Subcutaneous abdominal adipose tissue (tissue), 5 donors: ENCODE measurements at regions not wholly inside any gene's neighbourhood (a gene's known extent, or its start where the extent isn't known, plus 50 kb on each side); places are given as distances from the start of the nearest gene placed in this dataset.

ENCODE experiments used
- H3K27ac ChIP-seq: one replicate; pipeline ENCODE4 v1.7.0; 2013; ENCODE audit warnings: low read depth, mild to moderate bottlenecking, inconsistent platforms, low read length, moderate library complexity
- H3K27me3 ChIP-seq, 5 donors: one replicate each; pipeline ENCODE4 v1.7.0; 2013; ENCODE audit warnings: low read length in 5 of 5, inconsistent platforms in 1 of 5; ENCODE audit not compliant: control insufficient read depth in 5 of 5, insufficient read depth in 4 of 5
- H3K36me3 ChIP-seq, 5 donors: one replicate each; pipeline ENCODE4 v1.7.0; 2013; ENCODE audit warnings: low read length in 5 of 5; ENCODE audit not compliant: control insufficient read depth in 5 of 5, insufficient read depth in 5 of 5
- H3K4me1 ChIP-seq, 5 donors: one replicate each; pipeline ENCODE4 v1.7.0; 2013; ENCODE audit warnings: low read length in 5 of 5, mild to moderate bottlenecking in 3 of 5, moderate library complexity in 1 of 5; ENCODE audit not compliant: control insufficient read depth in 5 of 5, insufficient read depth in 5 of 5
- H3K4me3 ChIP-seq, 5 donors: one replicate each; pipeline ENCODE4 v1.7.0; 2013; ENCODE audit warnings: low read length in 5 of 5, low read depth in 1 of 5
- H3K9ac ChIP-seq, 5 donors: one replicate each; pipeline ENCODE4 v1.7.0; 2013; ENCODE audit warnings: low read length in 5 of 5, mild to moderate bottlenecking in 4 of 5, moderate library complexity in 3 of 5
- H3K9me3 ChIP-seq, 5 donors: one replicate each; pipeline ENCODE4 v1.7.0; 2013; ENCODE audit warnings: low read length in 5 of 5; ENCODE audit not compliant: control insufficient read depth in 5 of 5
- donor health status: healthy.
- donor health status: healthy.
- donor health status: healthy.
- donor health status: healthy.
- donor health status: healthy.

- H3K9ac ChIP-seq: peak overlapping the region in 2 of 5 donors; percentile 2 to 12
- H3K27me3 ChIP-seq: peaks cover 17 to 35% (median 22%) of the 10 kb centered on the region in 5 donors
- H3K9me3 ChIP-seq: no peaks in the 10 kb centered on the region
- H3K36me3 ChIP-seq: no peaks in the 10 kb centered on the region
- H3K4me1 ChIP-seq: peaks cover 0 to 16% (median 10%) of the 10 kb centered on the region in 5 donors
- H3K4me3 ChIP-seq: peak overlapping the region; percentile 53 to 68 (median 61)
- no peak overlapping the region for H3K27ac ChIP-seq
Observed at GRCh38 chrX:13937370-13938050, 92.2 kb downstream of the GEMIN8 start.

GRCh38 chrX:13936521-13937225 is 93.0 kb downstream of the GEMIN8 start:
- Histone ChIP-seq H3K4me3 (no peak overlapping the region), H3K27ac (no peak overlapping the region), H3K9ac (no peak overlapping the region)

GRCh38 chrX:13934731-13935130 is 95.0 kb downstream of the GEMIN8 start:
- Histone ChIP-seq H3K4me3 (no peak overlapping the region), H3K27ac (no peak overlapping the region), H3K4me1 (peaks cover 0 to 16% (median 10%) of the 10 kb centered on the region in 5 donors), H3K27me3 (peaks cover 13 to 28% (median 19%) of the 10 kb centered on the region in 5 donors), H3K9ac (no peak overlapping the region), H3K9me3 (no peaks in the 10 kb centered on the region), H3K36me3 (no peaks in the 10 kb centered on the region)

More at GRCh38 chrX:13936521-13937225, 93.0 kb downstream of the GEMIN8 start:
- no peaks in the 10 kb centered on the region for H3K36me3 ChIP-seq
- peaks cover 0 to 16% (median 10%) of the 10 kb centered on the region in 5 donors for H3K4me1 ChIP-seq
- no peaks in the 10 kb centered on the region for H3K9me3 ChIP-seq
- peaks cover 17 to 35% (median 22%) of the 10 kb centered on the region in 5 donors for H3K27me3 ChIP-seq

- no peak overlapping the region for H3K27ac ChIP-seq
- H3K4me3 ChIP-seq: no peak overlapping the region
- H3K27me3 ChIP-seq: peaks cover 9 to 26% (median 18%) of the 10 kb centered on the region in 5 donors
- H3K36me3 ChIP-seq: no peaks in the 10 kb centered on the region
- no peak overlapping the region for H3K9ac ChIP-seq
- H3K4me1 ChIP-seq: peaks cover 0 to 16% (median 10%) of the 10 kb centered on the region in 5 donors
- H3K9me3 ChIP-seq: no peaks in the 10 kb centered on the region
Observed at GRCh38 chrX:13933851-13934250, 95.8 kb downstream of the GEMIN8 start.

- Histone ChIP-seq H3K36me3 (no peaks in the 10 kb centered on the region), H3K27ac (no peak overlapping the region), H3K4me3 (no peak overlapping the region), H3K4me1 (peaks cover 0 to 11% (median 10%) of the 10 kb centered on the region in 5 donors), H3K27me3 (peaks cover 9 to 25% (median 18%) of the 10 kb centered on the region in 5 donors), H3K9ac (no peak overlapping the region), H3K9me3 (no peaks in the 10 kb centered on the region)
Observed at GRCh38 chrX:13933352-13933751, 96.3 kb downstream of the GEMIN8 start.

GRCh38 chrX:13932416-13932815 is 97.3 kb downstream of the GEMIN8 start:
- Histone ChIP-seq H3K4me1 (peaks cover 0 to 3% (median 1%) of the 10 kb centered on the region in 5 donors), H3K36me3 (no peaks in the 10 kb centered on the region), H3K27ac (no peak overlapping the region), H3K27me3 (peaks cover 8 to 17% (median 13%) of the 10 kb centered on the region in 5 donors), H3K9ac (no peak overlapping the region), H3K9me3 (no peaks in the 10 kb centered on the region), H3K4me3 (no peak overlapping the region)

GRCh38 chrX:13927175-13927574 is 102.5 kb downstream of the GEMIN8 start:
- peaks cover 0 to 2% (median 0%) of the 10 kb centered on the region in 5 donors for H3K27me3 ChIP-seq
- no peak overlapping the region for H3K9ac ChIP-seq
- H3K27ac ChIP-seq: no peak overlapping the region
- no peaks in the 10 kb centered on the region for H3K4me1 ChIP-seq
- H3K36me3 ChIP-seq: no peaks in the 10 kb centered on the region
- H3K9me3 ChIP-seq: peaks cover 0 to 3% (median 0%) of the 10 kb centered on the region in 5 donors
- no peak overlapping the region for H3K4me3 ChIP-seq

GRCh38 chrX:13923845-13924244 is 105.8 kb downstream of the GEMIN8 start:
- H3K27ac ChIP-seq: no peak overlapping the region
- no peaks in the 10 kb centered on the region for H3K36me3 ChIP-seq
- H3K4me3 ChIP-seq: no peak overlapping the region
- no peak overlapping the region for H3K9ac ChIP-seq
- peaks cover 0 to 3% (median 0%) of the 10 kb centered on the region in 5 donors for H3K9me3 ChIP-seq
- H3K4me1 ChIP-seq: no peaks in the 10 kb centered on the region
- H3K27me3 ChIP-seq: peaks cover 0 to 4% (median 0%) of the 10 kb centered on the region in 5 donors

GRCh38 chrX:13923289-13923688 is 106.4 kb upstream of the GPM6B start:
- H3K27ac ChIP-seq: no peak overlapping the region
- H3K36me3 ChIP-seq: no peaks in the 10 kb centered on the region
- H3K9me3 ChIP-seq: peaks cover 0 to 3% (median 0%) of the 10 kb centered on the region in 5 donors
- H3K27me3 ChIP-seq: peaks cover 0 to 4% (median 2%) of the 10 kb centered on the region in 5 donors
- no peaks in the 10 kb centered on the region for H3K4me1 ChIP-seq
- no peak overlapping the region for H3K4me3 ChIP-seq
- no peak overlapping the region for H3K9ac ChIP-seq

- H3K27me3 ChIP-seq: peaks cover 3 to 6% (median 5%) of the 10 kb centered on the region in 5 donors
- no peak overlapping the region for H3K27ac ChIP-seq
- no peaks in the 10 kb centered on the region for H3K9me3 ChIP-seq
Observed at GRCh38 chrX:13917507-13917906, 100.6 kb upstream of the GPM6B start.

More at GRCh38 chrX:13917507-13917906, 100.6 kb upstream of the GPM6B start:
- H3K36me3 ChIP-seq: no peaks in the 10 kb centered on the region
- H3K9ac ChIP-seq: no peak overlapping the region
- H3K4me1 ChIP-seq: no peaks in the 10 kb centered on the region
- no peak overlapping the region for H3K4me3 ChIP-seq
